Neural cell (in vitro differentiated cells): ENCODE measurements at regions not wholly inside any gene's neighbourhood (a gene's known extent, or its start where the extent isn't known, plus 50 kb on each side); places are given as distances from the start of the nearest gene placed in this dataset.

Source experiments
- H2AFZ ChIP-seq: fragments of 200-600, 300-800 bp; sonication (generic), shearing (Covaris generic); 2 replicates; pipeline ENCODE4 v1.6.0; 2014; ENCODE audit warnings: low read depth, mild to moderate bottlenecking, antibody characterized with exemption, low read length, moderate library complexity
- H3F3A ChIP-seq: fragments of 200-600 bp; shearing (Covaris generic); 2 replicates; pipeline ENCODE4 v1.6.1; 2016; ENCODE audit warnings: mild to moderate bottlenecking, moderate library complexity, mixed read lengths, antibody characterized with exemption, low read length; ENCODE audit not compliant: insufficient read depth, poor library complexity, severe bottlenecking
- H3K27ac ChIP-seq: fragments of 200-600, 300-800 bp; sonication (generic), shearing (Covaris generic); 2 replicates; pipeline ENCODE4 v1.5.1; 2014; ENCODE audit warnings: mild to moderate bottlenecking, low read length, moderate library complexity
- H3K27me3 ChIP-seq: fragments of 300-800, 200-600 bp; sonication (generic), shearing (Covaris generic); 2 replicates; pipeline ENCODE4 v1.6.0; 2014; ENCODE audit warnings: mild to moderate bottlenecking, low read depth, low read length, moderate library complexity; ENCODE audit not compliant: insufficient read depth
- H3K36me3 ChIP-seq: fragments of 300-800, 200-600 bp; sonication (generic), shearing (Covaris generic); 2 replicates; pipeline ENCODE4 v1.5.1; 2014; ENCODE audit warnings: mild to moderate bottlenecking, antibody characterized with exemption, low read length, moderate library complexity; ENCODE audit not compliant: insufficient read depth
- H3K4me2 ChIP-seq: fragments of 300-800, 200-600 bp; sonication (generic), shearing (Covaris generic); 2 replicates; pipeline ENCODE4 v1.6.0; 2014; ENCODE audit warnings: mild to moderate bottlenecking, low read length
- H3K4me3 ChIP-seq: fragments of 300-800, 200-600 bp; sonication (generic), shearing (Covaris generic); 2 replicates; pipeline ENCODE4 v1.5.1; 2014; ENCODE audit warnings: mild to moderate bottlenecking, low read length, moderate library complexity
- H3K79me2 ChIP-seq: fragments of 200-600 bp; shearing (Covaris generic); replicated peaks from 2 replicates; pipeline ENCODE4 v1.6.0; 2014; ENCODE audit warnings: mild to moderate bottlenecking, low read length, moderate library complexity; ENCODE audit not compliant: insufficient read depth
- H3K9ac ChIP-seq: fragments of 300-800, 200-600 bp; sonication (generic), shearing (Covaris generic); 2 replicates; pipeline ENCODE4 v1.6.1; 2016; ENCODE audit warnings: mild to moderate bottlenecking, low read length, mixed read lengths
- H3K9me2 ChIP-seq: fragments of 200-600 bp; shearing (Covaris generic); 2 replicates; pipeline ENCODE4 v1.6.1; 2016; ENCODE audit warnings: mild to moderate bottlenecking, low read length, mixed read lengths; ENCODE audit not compliant: insufficient read depth
- H3K9me3 ChIP-seq: fragments of 200-600, 300-800 bp; sonication (generic), shearing (Covaris generic); 2 replicates; pipeline ENCODE4 v1.6.1; 2016; ENCODE audit warnings: mild to moderate bottlenecking, mixed run types, low read length, moderate library complexity, mixed read lengths
- H4K20me1 ChIP-seq: fragments of 200-600 bp; shearing (Covaris generic); 2 replicates; pipeline ENCODE4 v1.6.1; 2016; ENCODE audit warnings: mild to moderate bottlenecking, mixed run types; ENCODE audit not compliant: insufficient read depth
- EP300 ChIP-seq: fragments of 450-650 bp; conservative IDR thresholded peaks from 2 replicates; pipeline ENCODE4 v1.6.1; 2014; ENCODE audit warnings: antibody characterized with exemption, mild to moderate bottlenecking, moderate library complexity; ENCODE audit not compliant: poor library complexity, severe bottlenecking
- EZH2 ChIP-seq: fragments of 200-600, 300-800 bp; shearing (Covaris generic), sonication (generic); IDR thresholded peaks from 2 replicates; pipeline ENCODE4 v1.6.1; 2014; ENCODE audit warnings: antibody characterized with exemption, low read length, borderline replicate concordance, mild to moderate bottlenecking; ENCODE audit not compliant: insufficient read depth, poor library complexity, severe bottlenecking
- MXI1 ChIP-seq: fragments of 450-650 bp; conservative IDR thresholded peaks from 2 replicates; pipeline ENCODE4 v1.6.1; 2014; ENCODE audit warnings: antibody characterized with exemption, mild to moderate bottlenecking; ENCODE audit not compliant: poor library complexity, severe bottlenecking
- POLR2AphosphoS5 ChIP-seq: IDR thresholded peaks from 2 replicates; pipeline ENCODE4 v1.6.1; 2012
- RAD21 ChIP-seq: fragments of 450-650 bp; conservative IDR thresholded peaks from 2 replicates; pipeline ENCODE4 v1.6.1; 2014; ENCODE audit warnings: antibody characterized with exemption, mild to moderate bottlenecking, moderate library complexity
- SMC3 ChIP-seq: fragments of 450-650 bp; conservative IDR thresholded peaks from 2 replicates; pipeline ENCODE4 v1.6.1; 2014; ENCODE audit warnings: antibody characterized with exemption, mild to moderate bottlenecking, moderate library complexity; ENCODE audit not compliant: poor library complexity
- TAF1 ChIP-seq: IDR thresholded peaks from 2 replicates; pipeline ENCODE4 v1.6.1; 2012; ENCODE audit warnings: low read depth
- TF ChIP-seq, protein P1 (sequence below): IDR thresholded peaks from 2 replicates; pipeline ENCODE4 v1.6.1; 2012; ENCODE audit warnings: borderline replicate concordance
- TF ChIP-seq, protein P2 (sequence below): fragments of 450-650 bp; IDR thresholded peaks from 2 replicates; pipeline ENCODE4 v1.5.1; 2014; ENCODE audit warnings: antibody characterized with exemption, mild to moderate bottlenecking, moderate library complexity; ENCODE audit not compliant: poor library complexity, severe bottlenecking

DNA sequence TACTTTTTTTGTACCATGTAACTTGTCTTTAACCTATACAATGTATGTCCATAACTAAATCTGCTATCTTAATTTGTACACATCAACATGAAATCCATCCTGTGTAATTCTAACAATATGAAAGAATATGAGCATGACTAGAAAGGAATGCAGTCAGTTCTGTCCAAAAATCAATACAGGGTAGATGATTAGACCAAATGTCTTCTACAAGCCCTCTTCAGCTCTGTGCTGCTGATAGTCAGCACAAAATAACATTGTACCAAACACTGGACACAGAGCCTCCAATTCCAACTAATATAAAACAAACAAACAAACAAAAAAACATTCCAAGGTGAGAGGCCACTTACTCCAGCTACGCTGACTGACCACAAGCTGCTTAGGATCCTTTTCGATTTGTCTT, 301.4 kb upstream of the IRAK1BP1 start:
- no peaks in the 10 kb centered on the region for H3K36me3 ChIP-seq
- no peak overlapping the region for H3K27ac ChIP-seq
- H3K4me3 ChIP-seq: no peak overlapping the region
- no peak overlapping the region for H2AFZ ChIP-seq
- H3K9me3 ChIP-seq: no peaks in the 10 kb centered on the region
- H3K9ac ChIP-seq: no peak overlapping the region
- no peaks in the 10 kb centered on the region for H3K9me2 ChIP-seq
- H3K79me2 ChIP-seq: no peaks in the 10 kb centered on the region
- no peaks in the 10 kb centered on the region for H4K20me1 ChIP-seq
- H3K27me3 ChIP-seq: no peaks in the 10 kb centered on the region
- no peaks in the 10 kb centered on the region for H3F3A ChIP-seq
- TF ChIP-seq, protein P1, sequence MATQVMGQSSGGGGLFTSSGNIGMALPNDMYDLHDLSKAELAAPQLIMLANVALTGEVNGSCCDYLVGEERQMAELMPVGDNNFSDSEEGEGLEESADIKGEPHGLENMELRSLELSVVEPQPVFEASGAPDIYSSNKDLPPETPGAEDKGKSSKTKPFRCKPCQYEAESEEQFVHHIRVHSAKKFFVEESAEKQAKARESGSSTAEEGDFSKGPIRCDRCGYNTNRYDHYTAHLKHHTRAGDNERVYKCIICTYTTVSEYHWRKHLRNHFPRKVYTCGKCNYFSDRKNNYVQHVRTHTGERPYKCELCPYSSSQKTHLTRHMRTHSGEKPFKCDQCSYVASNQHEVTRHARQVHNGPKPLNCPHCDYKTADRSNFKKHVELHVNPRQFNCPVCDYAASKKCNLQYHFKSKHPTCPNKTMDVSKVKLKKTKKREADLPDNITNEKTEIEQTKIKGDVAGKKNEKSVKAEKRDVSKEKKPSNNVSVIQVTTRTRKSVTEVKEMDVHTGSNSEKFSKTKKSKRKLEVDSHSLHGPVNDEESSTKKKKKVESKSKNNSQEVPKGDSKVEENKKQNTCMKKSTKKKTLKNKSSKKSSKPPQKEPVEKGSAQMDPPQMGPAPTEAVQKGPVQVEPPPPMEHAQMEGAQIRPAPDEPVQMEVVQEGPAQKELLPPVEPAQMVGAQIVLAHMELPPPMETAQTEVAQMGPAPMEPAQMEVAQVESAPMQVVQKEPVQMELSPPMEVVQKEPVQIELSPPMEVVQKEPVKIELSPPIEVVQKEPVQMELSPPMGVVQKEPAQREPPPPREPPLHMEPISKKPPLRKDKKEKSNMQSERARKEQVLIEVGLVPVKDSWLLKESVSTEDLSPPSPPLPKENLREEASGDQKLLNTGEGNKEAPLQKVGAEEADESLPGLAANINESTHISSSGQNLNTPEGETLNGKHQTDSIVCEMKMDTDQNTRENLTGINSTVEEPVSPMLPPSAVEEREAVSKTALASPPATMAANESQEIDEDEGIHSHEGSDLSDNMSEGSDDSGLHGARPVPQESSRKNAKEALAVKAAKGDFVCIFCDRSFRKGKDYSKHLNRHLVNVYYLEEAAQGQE: no peak
- TF ChIP-seq, protein P2, sequence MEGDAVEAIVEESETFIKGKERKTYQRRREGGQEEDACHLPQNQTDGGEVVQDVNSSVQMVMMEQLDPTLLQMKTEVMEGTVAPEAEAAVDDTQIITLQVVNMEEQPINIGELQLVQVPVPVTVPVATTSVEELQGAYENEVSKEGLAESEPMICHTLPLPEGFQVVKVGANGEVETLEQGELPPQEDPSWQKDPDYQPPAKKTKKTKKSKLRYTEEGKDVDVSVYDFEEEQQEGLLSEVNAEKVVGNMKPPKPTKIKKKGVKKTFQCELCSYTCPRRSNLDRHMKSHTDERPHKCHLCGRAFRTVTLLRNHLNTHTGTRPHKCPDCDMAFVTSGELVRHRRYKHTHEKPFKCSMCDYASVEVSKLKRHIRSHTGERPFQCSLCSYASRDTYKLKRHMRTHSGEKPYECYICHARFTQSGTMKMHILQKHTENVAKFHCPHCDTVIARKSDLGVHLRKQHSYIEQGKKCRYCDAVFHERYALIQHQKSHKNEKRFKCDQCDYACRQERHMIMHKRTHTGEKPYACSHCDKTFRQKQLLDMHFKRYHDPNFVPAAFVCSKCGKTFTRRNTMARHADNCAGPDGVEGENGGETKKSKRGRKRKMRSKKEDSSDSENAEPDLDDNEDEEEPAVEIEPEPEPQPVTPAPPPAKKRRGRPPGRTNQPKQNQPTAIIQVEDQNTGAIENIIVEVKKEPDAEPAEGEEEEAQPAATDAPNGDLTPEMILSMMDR: no peak
- TF ChIP-seq RAD21 (no peak), SMC3 (no peak), MXI1 (no peak), POLR2AphosphoS5 (no peak), EZH2 (no peak), TAF1 (no peak), EP300 (no peak)
- no peak overlapping the region for H3K4me2 ChIP-seq

DNA sequence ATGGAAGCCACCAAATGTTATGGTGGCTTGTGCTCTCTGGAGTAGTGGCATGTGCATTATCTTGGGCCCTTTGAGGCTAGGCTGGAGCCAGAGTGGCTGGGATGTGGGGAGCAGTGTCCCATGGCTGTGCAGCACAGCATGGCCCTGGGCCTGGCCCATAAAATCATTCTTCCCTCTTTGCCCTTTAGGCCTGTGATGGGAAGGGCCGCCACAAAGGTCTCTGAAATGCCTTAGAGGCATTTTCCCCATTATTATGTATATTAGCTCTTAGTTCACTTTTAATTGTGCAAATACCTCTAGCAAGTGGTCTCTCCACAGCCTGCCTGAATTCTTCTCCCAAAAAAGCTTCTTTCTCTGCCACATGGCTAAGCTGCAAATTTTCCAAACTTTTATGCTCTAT, 297.3 kb upstream of the IRAK1BP1 start:
- H3K4me2 ChIP-seq: no peak overlapping the region
- H3K27me3 ChIP-seq: no peaks in the 10 kb centered on the region
- no peaks in the 10 kb centered on the region for H3K9me2 ChIP-seq
- no peaks in the 10 kb centered on the region for H3F3A ChIP-seq
- TF ChIP-seq POLR2AphosphoS5 (no peak), TAF1 (no peak), EZH2 (no peak), RAD21 (no peak), SMC3 (no peak), EP300 (no peak), MXI1 (no peak)
- TF ChIP-seq, protein P2: no peak
- TF ChIP-seq, protein P1: no peak
- no peaks in the 10 kb centered on the region for H4K20me1 ChIP-seq
- no peaks in the 10 kb centered on the region for H3K9me3 ChIP-seq
- H3K27ac ChIP-seq: no peak overlapping the region
- H3K36me3 ChIP-seq: no peaks in the 10 kb centered on the region
- H2AFZ ChIP-seq: no peak overlapping the region
- no peaks in the 10 kb centered on the region for H3K79me2 ChIP-seq
- no peak overlapping the region for H3K4me3 ChIP-seq
- H3K9ac ChIP-seq: no peak overlapping the region
